Neuronal stem cell (in vitro differentiated cells): ENCODE measurements at regions not wholly inside any gene's neighbourhood (a gene's known extent, or its start where the extent isn't known, plus 50 kb on each side); places are given as distances from the start of the nearest gene placed in this dataset.

Experiments
- DNase-seq: peaks from one replicate; pipeline ENCODE4 v3.0.0-alpha.2; 2013; ENCODE audit warnings: low spot score
- H2AFZ ChIP-seq: one replicate; pipeline ENCODE4 v1.6.1; 2013; ENCODE audit warnings: mild to moderate bottlenecking, low read length, inconsistent platforms
- H2AK5ac ChIP-seq: 2 replicates; pipeline ENCODE4 v1.6.1; 2013; ENCODE audit warnings: low read depth, mild to moderate bottlenecking, inconsistent platforms, low read length, moderate library complexity, mixed read lengths
- H2BK120ac ChIP-seq: 2 replicates; pipeline ENCODE4 v1.6.1; 2013; ENCODE audit warnings: low read depth, mild to moderate bottlenecking, inconsistent platforms, low read length, moderate library complexity, mixed read lengths
- H2BK12ac ChIP-seq: one replicate; pipeline ENCODE4 v1.6.1; 2013; ENCODE audit warnings: low read length, inconsistent platforms
- H2BK15ac ChIP-seq: 2 replicates; pipeline ENCODE4 v1.6.1; 2013; ENCODE audit warnings: mild to moderate bottlenecking, low read length, inconsistent platforms, mixed read lengths
- H2BK5ac ChIP-seq: one replicate; pipeline ENCODE4 v1.6.1; 2013; ENCODE audit warnings: inconsistent platforms, mild to moderate bottlenecking, low read length, moderate library complexity
- H3K14ac ChIP-seq: one replicate; pipeline ENCODE4 v1.6.1; 2013; ENCODE audit warnings: low read length, inconsistent platforms
- H3K18ac ChIP-seq: 2 replicates; pipeline ENCODE4 v1.6.1; 2013; ENCODE audit warnings: low read length, inconsistent platforms
- H3K23ac ChIP-seq: 2 replicates; pipeline ENCODE4 v1.6.1; 2013; ENCODE audit warnings: low read depth, mild to moderate bottlenecking, mixed read lengths, low read length, inconsistent platforms; ENCODE audit not compliant: poor library complexity
- H3K27ac ChIP-seq: replicated peaks from 3 replicates; pipeline ENCODE4 v1.5.1; 2013; ENCODE audit warnings: low read length, inconsistent platforms
- H3K27me3 ChIP-seq, 3 experiments: 2 replicates each; pipeline ENCODE4 v1.6.1; 2013; ENCODE audit warnings: low read length in 3 of 3, mild to moderate bottlenecking in 2 of 3, inconsistent platforms in 1 of 3, low read depth in 1 of 3, mixed read lengths in 1 of 3, moderate library complexity in 1 of 3; ENCODE audit not compliant: control insufficient read depth in 3 of 3, insufficient read depth in 3 of 3
- H3K36me3 ChIP-seq, 2 donors: replicated peaks in 1 of 2; 2 replicates each; pipeline ENCODE4 v1.6.1; 2013; ENCODE audit warnings: low read length in 2 of 2; ENCODE audit not compliant: control insufficient read depth in 2 of 2, insufficient read depth in 2 of 2
- H3K4ac ChIP-seq: 2 replicates; pipeline ENCODE4 v1.6.1; 2013; ENCODE audit warnings: inconsistent platforms, mild to moderate bottlenecking, low read length, moderate library complexity
- H3K4me1 ChIP-seq, 2 donors: 1 replicate in 1 of 2; 2 replicates in 1 of 2; pipeline ENCODE4 v1.6.1; 2013; ENCODE audit warnings: low read length in 2 of 2, low read depth in 1 of 2; ENCODE audit not compliant: control insufficient read depth in 2 of 2, insufficient read depth in 1 of 2
- H3K4me2 ChIP-seq: one replicate; pipeline ENCODE4 v1.6.1; 2013; ENCODE audit warnings: mild to moderate bottlenecking, low read length, inconsistent platforms; ENCODE audit not compliant: insufficient read depth, poor library complexity, severe bottlenecking
- H3K4me3 ChIP-seq, 2 donors: 2 replicates each; pipeline ENCODE4 v1.5.1; 2013; ENCODE audit warnings: low read length in 2 of 2, mild to moderate bottlenecking in 2 of 2, inconsistent platforms in 1 of 2, moderate library complexity in 1 of 2
- H3K79me1 ChIP-seq: one replicate; pipeline ENCODE4 v1.6.1; 2013; ENCODE audit warnings: low read depth, mild to moderate bottlenecking, inconsistent platforms, low read length, moderate library complexity
- H3K9ac ChIP-seq: one replicate; pipeline ENCODE4 v1.6.1; 2013; ENCODE audit warnings: mild to moderate bottlenecking, low read depth, low read length, inconsistent platforms; ENCODE audit not compliant: poor library complexity
- H3K9me3 ChIP-seq, 2 donors: replicated peaks in 1 of 2; 2 replicates each; pipeline versions ENCODE3 to v1.6.1; 2013; ENCODE audit warnings: low read length in 2 of 2, mild to moderate bottlenecking in 2 of 2, inconsistent platforms in 1 of 2, low read depth in 1 of 2, mixed read lengths in 1 of 2, moderate library complexity in 1 of 2; ENCODE audit not compliant: control insufficient read depth in 2 of 2, insufficient read depth in 1 of 2
- H4K8ac ChIP-seq: one replicate; pipeline ENCODE4 v1.6.1; 2013; ENCODE audit warnings: low read depth, mild to moderate bottlenecking, inconsistent platforms, low read length, moderate library complexity
- H4K91ac ChIP-seq: one replicate; pipeline ENCODE4 v1.6.1; 2013; ENCODE audit warnings: low read length, low read depth, mild to moderate bottlenecking, inconsistent platforms; ENCODE audit not compliant: poor library complexity
- WGBS, 2 donors: extraction: QIAGEN DNeasy Blood & Tissue Kit; methylation state at CpG; one replicate each; pipeline ENCODE4 v1.1.7; 2013; ENCODE audit warnings: missing lambda C conversion rate in 2 of 2, mixed read lengths in 1 of 2; ENCODE audit not compliant: insufficient read length in 2 of 2, insufficient replicate concordance in 1 of 2; ENCODE audit errors: extremely low coverage in 2 of 2; 5-methylcytosine and 5-hydroxymethylcytosine counted together

GRCh38 chr16:54718376-54718775, 212.3 kb upstream of the IRX5 start:
- no CpG with 5 or more reads among the region's 12 CpGs for WGBS, 2 donors
- no peak for DNase-seq
- H3K9me3 ChIP-seq, result no peaks in the 10 kb centered on the region

DNA sequence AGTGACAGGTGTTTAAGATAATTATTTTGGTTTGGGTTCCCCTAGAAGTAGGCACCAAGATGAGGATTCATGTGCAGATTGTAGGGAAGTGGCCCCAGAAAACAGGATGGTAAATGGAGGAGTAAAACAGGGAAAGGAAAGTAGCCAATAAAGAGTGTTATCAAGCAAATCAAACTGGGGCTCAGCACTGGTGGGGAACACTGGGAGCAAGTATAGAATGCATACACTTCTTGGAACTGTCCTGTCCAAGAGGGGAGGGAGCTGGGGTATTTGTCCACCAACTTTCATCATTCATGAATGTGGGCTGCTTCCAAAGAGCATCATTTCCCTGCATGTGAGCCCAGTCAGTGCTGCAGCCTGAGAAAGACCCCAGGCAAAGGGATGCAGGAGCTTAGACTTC, 215.7 kb upstream of the IRX5 start:
- no peak overlapping the region for H2BK15ac ChIP-seq
- no peak overlapping the region for H3K4me3 ChIP-seq
- H3K36me3 ChIP-seq, result no peaks in the 10 kb centered on the region
- no peaks in the 10 kb centered on the region for H3K9me3 ChIP-seq
- H2BK12ac ChIP-seq, result no peak overlapping the region
- no peaks in the 10 kb centered on the region for H3K79me1 ChIP-seq
- no peak overlapping the region for H3K14ac ChIP-seq
- no peak overlapping the region for H4K8ac ChIP-seq
- no peak for DNase-seq
- no peak overlapping the region for H4K91ac ChIP-seq
- H3K4me2 ChIP-seq, result no peak overlapping the region
- H2AFZ ChIP-seq, result no peak overlapping the region
- peak overlapping the region; percentile 6 for H2AK5ac ChIP-seq
- no peak overlapping the region for H3K23ac ChIP-seq
- H2BK5ac ChIP-seq, result no peak overlapping the region
- no peak overlapping the region for H3K18ac ChIP-seq
- no peak overlapping the region for H3K27ac ChIP-seq
- no peak overlapping the region for H3K9ac ChIP-seq
- H2BK120ac ChIP-seq, result no peak overlapping the region
- no peaks in the 10 kb centered on the region for H3K4me1 ChIP-seq
- no peak overlapping the region for H3K4ac ChIP-seq
- H3K27me3 ChIP-seq, result peaks cover 0 to 2% (median 0%) of the 10 kb centered on the region in 3 experiments

More at GRCh38 chr16:54718376-54718775, 212.3 kb upstream of the IRX5 start:
- Histone ChIP-seq H3K4ac (no peak overlapping the region), H3K27ac (no peak overlapping the region), H3K23ac (no peak overlapping the region), H3K79me1 (no peaks in the 10 kb centered on the region), H2BK12ac (no peak overlapping the region), H3K4me3 (no peak overlapping the region), H3K14ac (no peak overlapping the region), H3K9ac (no peak overlapping the region), H4K91ac (no peak overlapping the region), H2BK15ac (no peak overlapping the region), H2AFZ (no peak overlapping the region), H3K27me3 (peaks cover 0 to 2% (median 0%) of the 10 kb centered on the region in 3 experiments), H3K4me1 (no peaks in the 10 kb centered on the region), H3K4me2 (no peak overlapping the region), H2AK5ac (no peak overlapping the region), H2BK5ac (no peak overlapping the region), H3K36me3 (no peaks in the 10 kb centered on the region), H4K8ac (no peak overlapping the region), H2BK120ac (no peak overlapping the region), H3K18ac (no peak overlapping the region)

- H3K79me1 ChIP-seq, result no peaks in the 10 kb centered on the region
- no peaks in the 10 kb centered on the region for H3K4me1 ChIP-seq
- H3K18ac ChIP-seq, result peak overlapping the region; percentile 5
- no peak for DNase-seq
- H3K27me3 ChIP-seq, result peaks cover 0 to 8% (median 0%) of the 10 kb centered on the region in 3 experiments
- H2BK120ac ChIP-seq, result no peak overlapping the region
- no peak overlapping the region for H3K14ac ChIP-seq
- H3K9ac ChIP-seq, result no peak overlapping the region
- no peak overlapping the region for H3K4me3 ChIP-seq
- H4K8ac ChIP-seq, result no peak overlapping the region
- H3K9me3 ChIP-seq, result no peaks in the 10 kb centered on the region
- H3K36me3 ChIP-seq, result no peaks in the 10 kb centered on the region
- H2AFZ ChIP-seq, result no peak overlapping the region
- no peak overlapping the region for H3K23ac ChIP-seq
- H3K27ac ChIP-seq, result no peak overlapping the region
- whole genome bisulfite sequencing, 2 donors, result no CpG with 5 or more reads among the region's 2 CpGs
- H2BK15ac ChIP-seq, result no peak overlapping the region
- H3K4me2 ChIP-seq, result no peak overlapping the region
- H2AK5ac ChIP-seq, result no peak overlapping the region
- H2BK12ac ChIP-seq, result no peak overlapping the region
- no peak overlapping the region for H2BK5ac ChIP-seq
- no peak overlapping the region for H4K91ac ChIP-seq
- no peak overlapping the region for H3K4ac ChIP-seq
Measured at GRCh38 chr16:54712866-54713265, 217.8 kb upstream of the IRX5 start.

DNA sequence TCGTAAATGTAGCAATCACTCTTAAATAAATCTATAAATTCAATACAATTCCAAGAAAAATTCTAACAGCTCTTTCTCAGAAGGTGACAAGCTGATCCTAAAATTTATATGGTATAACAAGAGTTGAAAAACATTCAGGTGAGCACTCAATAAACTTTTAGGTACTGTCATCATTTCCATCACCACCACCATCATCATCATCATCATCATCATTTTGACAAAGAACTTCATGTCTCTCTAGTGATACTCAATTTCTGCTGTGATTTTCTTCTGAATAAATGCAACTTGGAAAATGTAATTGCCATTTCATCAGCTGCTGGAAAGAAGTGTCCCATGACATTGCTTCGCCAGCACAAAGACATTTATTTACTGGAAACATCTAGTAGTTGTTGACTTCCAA, 222.9 kb upstream of the IRX5 start:
- no peak overlapping the region for H3K27ac ChIP-seq
- no peak overlapping the region for H2BK12ac ChIP-seq
- no peak overlapping the region for H3K18ac ChIP-seq
- H3K14ac ChIP-seq, result no peak overlapping the region
- no peaks in the 10 kb centered on the region for H3K9me3 ChIP-seq
- DNase-seq, result no peak
- H3K4me3 ChIP-seq, result no peak overlapping the region
- no peaks in the 10 kb centered on the region for H3K36me3 ChIP-seq
- WGBS, 2 donors, result no CpG with 5 or more reads among the region's 2 CpGs
- no peak overlapping the region for H4K8ac ChIP-seq
- no peaks in the 10 kb centered on the region for H3K79me1 ChIP-seq
- H3K9ac ChIP-seq, result no peak overlapping the region
- no peak overlapping the region for H2AK5ac ChIP-seq
- no peak overlapping the region for H3K23ac ChIP-seq
- H3K27me3 ChIP-seq, result peaks cover 0 to 6% (median 0%) of the 10 kb centered on the region in 3 experiments
- no peak overlapping the region for H2BK15ac ChIP-seq
- no peak overlapping the region for H3K4me2 ChIP-seq
- H4K91ac ChIP-seq, result no peak overlapping the region
- no peak overlapping the region for H3K4ac ChIP-seq
- H2BK120ac ChIP-seq, result no peak overlapping the region
- H3K4me1 ChIP-seq, result no peaks in the 10 kb centered on the region
- no peak overlapping the region for H2AFZ ChIP-seq
- H2BK5ac ChIP-seq, result no peak overlapping the region
